ENCODE measurements at regions not wholly inside any gene's neighbourhood (a gene's known extent, or its start where the extent isn't known, plus 50 kb on each side); places are given as distances from the start of the nearest gene placed in this dataset.
"Not testable (repeated sequence)": the region's sequence is repeated elsewhere in the genome, so short reads cannot be mapped to it uniquely, and the experiment has no call there.

DNA sequence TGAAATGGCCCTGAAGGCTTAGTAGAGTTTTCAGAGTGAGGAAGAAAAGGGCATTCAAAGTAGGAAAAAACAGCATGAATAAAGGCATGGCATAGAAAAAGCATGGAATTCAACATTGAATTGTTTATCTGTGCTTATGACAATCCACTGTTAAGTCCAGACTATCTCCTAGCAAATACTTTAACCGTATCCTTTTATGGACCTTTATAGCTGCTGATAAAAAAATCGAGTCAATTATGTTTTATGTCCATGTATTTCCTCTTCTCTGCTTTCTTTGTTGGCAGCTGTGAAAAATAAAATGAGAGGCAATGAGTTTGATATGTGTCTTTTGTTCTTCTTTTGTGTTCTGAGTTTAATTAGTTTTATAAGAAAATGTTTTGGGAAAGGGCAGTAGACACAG lies 70.4 kb downstream of the TDRD15 start:
- in situ Hi-C loops (cut with HindIII; ENCODE audit: low pct_unique_long_range_greater_than_20kb, low sequenced_read_pairs) = no loop called here
- no peak for DNase-seq (ENCODE audit: low read depth)

- in situ Hi-C loops (cut with HindIII; ENCODE audit: low pct_unique_long_range_greater_than_20kb, low sequenced_read_pairs) = no loop called here
- DNase-seq (ENCODE audit: low read depth) = no peak
These were observed 71.1 kb downstream of the TDRD15 start for GRCh38 chr2:21194858-21195271.

GRCh38 chr2:21195326-21195725 lies 71.6 kb downstream of the TDRD15 start:
- in situ Hi-C loops (cut with HindIII; ENCODE audit: low pct_unique_long_range_greater_than_20kb, low sequenced_read_pairs) = no loop called here
- DNase-seq (ENCODE audit: low read depth) = no peak

- DNase-seq (ENCODE audit: low read depth) = no peak
- in situ Hi-C loops (cut with HindIII; ENCODE audit: low pct_unique_long_range_greater_than_20kb, low sequenced_read_pairs) = no loop called here
These were observed 74.9 kb downstream of the TDRD15 start for GRCh38 chr2:21198637-21199036.

DNA sequence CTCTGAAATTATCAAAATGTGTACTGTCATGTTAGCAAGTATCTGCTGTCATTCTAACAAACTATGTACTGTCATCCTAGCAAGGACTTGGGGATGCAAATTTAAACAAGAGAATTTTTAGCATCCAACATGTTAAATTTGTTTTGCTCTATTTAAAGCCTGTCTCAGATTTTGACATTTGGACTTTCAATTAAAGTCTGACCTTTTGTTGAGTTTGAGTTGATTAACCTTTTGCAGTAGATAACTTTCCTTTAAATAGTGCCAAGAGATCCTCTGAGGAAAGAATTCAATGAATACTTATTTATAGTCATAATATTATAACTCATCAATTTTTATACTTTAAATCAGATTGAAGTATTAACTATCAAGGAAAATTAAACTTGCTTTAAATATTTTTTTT lies 80.2 kb downstream of the TDRD15 start:
- in situ Hi-C loops (cut with HindIII; ENCODE audit: low pct_unique_long_range_greater_than_20kb, low sequenced_read_pairs) = no loop called here
- DNase-seq (ENCODE audit: low read depth) = no peak

GRCh38 chr2:21214085-21214484 lies 90.3 kb downstream of the TDRD15 start:
- in situ Hi-C loops (cut with HindIII; ENCODE audit: low pct_unique_long_range_greater_than_20kb, low sequenced_read_pairs) = not testable (repeated sequence)

GRCh38 chr2:21217442-21217841 lies 93.7 kb downstream of the TDRD15 start:
- DNase-seq (ENCODE audit: low read depth) = no peak
- in situ Hi-C loops (cut with HindIII; ENCODE audit: low pct_unique_long_range_greater_than_20kb, low sequenced_read_pairs) = no loop called here

More at GRCh38 chr2:21214085-21214484, 90.3 kb downstream of the TDRD15 start:
- not testable (repeated sequence) for DNase-seq (ENCODE audit: low read depth)

DNA sequence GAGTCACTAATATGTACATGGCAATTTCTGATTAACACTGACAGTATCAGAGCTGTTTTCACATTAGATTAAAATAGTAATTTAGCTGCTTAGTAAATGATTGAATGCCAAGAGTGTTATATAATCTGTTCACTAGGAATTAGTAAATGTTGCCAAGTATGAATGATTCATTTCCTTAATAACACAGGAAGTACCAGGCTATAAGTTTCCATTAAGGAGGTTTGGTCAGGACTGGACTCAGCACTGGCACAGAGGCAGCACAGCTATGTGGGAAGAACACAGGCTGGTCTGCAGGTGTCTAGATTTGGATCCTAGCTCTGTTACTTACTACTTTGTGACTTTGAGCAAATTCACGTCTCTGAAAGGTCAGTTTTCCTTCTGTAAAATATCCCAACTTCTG lies 97.2 kb downstream of the TDRD15 start:
- in situ Hi-C loops (cut with HindIII; ENCODE audit: low pct_unique_long_range_greater_than_20kb, low sequenced_read_pairs) = no loop called here
- DNase-seq (ENCODE audit: low read depth) = no peak

DNA sequence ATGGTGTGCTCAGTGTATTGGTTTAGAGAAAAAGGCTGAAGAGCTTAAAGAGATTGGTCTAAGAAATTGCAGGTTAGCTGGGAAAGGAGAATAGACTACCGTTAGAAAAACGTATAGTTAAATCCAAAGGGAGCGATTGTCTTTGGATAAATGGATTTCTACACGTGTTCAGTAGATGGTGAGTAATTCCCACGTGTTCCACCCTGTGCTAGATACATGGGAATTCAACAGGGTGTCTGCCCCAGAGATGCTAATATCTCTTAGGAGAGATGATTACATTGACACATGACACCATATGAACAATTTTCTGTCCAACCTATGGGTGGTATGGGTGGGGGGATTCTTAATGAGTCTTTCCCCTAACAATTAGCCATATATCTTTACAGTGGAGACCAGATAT lies 99.8 kb downstream of the TDRD15 start:
- in situ Hi-C loops (cut with HindIII; ENCODE audit: low pct_unique_long_range_greater_than_20kb, low sequenced_read_pairs) = no loop called here
- DNase-seq (ENCODE audit: low read depth) = no peak

DNA sequence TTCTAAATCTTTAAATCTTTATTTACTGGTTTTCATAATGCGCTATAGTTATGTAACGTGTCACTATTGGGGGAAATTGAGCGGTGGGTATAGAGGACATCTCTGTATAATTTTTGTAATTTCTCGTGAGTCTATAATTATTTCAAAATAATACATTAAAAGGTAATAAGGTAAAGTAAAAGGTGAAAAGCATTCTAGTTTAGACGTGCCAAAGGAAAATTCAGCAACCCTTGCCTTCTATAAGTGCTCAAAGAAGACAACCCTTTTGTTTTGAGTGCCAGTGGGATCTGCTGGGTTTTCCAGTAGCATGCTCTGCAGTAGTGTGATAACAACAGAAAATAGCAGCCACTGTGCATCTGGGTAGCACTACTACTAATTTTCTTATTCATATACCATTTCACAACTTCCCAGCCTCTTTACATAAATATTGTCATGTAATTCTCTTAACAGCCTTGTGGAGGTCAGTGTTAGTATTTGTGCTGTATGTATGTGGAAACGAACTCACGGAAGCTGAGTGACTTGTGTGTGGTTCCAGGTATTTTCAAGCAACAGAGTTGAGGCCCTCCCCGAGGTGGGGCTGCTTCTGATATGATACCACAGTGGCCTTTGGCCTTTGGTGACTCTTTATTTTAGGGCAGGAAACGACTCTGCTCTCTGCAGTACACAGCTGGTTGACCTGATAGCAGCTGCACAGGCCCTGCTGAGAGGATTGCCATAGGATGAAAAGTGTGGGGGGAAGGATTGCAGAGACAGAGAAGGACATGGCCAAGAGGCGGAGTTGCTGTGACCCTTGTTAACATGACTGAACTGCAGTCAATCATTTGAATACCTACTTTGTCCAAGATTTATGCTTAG lies 104.5 kb downstream of the TDRD15 start:
- in situ Hi-C loops (cut with HindIII; ENCODE audit: low pct_unique_long_range_greater_than_20kb, low sequenced_read_pairs) = no loop called here

GRCh38 chr2:21229302-21229701 lies 105.5 kb downstream of the TDRD15 start:
- in situ Hi-C loops (cut with HindIII; ENCODE audit: low pct_unique_long_range_greater_than_20kb, low sequenced_read_pairs) = no loop called here
- no peak for DNase-seq (ENCODE audit: low read depth)

More for the DNA sequence above, 104.5 kb downstream of the TDRD15 start:
- no peak for DNase-seq (ENCODE audit: low read depth)

DNA sequence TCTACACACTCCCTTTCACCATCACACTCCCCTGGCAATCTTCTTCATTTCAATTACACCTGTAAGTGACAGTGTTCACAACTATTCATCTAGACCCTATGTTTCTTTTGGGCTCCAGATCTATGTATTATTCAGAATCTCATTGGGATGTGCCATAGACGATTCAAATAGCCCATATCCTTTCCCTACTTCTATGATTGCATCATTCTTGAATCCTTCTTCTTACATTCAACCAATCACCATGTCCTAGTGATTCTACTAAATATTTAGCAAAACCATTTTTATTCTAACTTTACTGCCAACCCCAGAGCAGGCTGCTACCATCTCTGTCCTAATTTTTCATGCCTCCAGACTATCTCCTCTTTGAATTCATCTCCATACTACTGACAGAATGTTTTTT lies 106.4 kb downstream of the TDRD15 start:
- in situ Hi-C loops (cut with HindIII; ENCODE audit: low pct_unique_long_range_greater_than_20kb, low sequenced_read_pairs) = no loop called here
- no peak for DNase-seq (ENCODE audit: low read depth)

DNA sequence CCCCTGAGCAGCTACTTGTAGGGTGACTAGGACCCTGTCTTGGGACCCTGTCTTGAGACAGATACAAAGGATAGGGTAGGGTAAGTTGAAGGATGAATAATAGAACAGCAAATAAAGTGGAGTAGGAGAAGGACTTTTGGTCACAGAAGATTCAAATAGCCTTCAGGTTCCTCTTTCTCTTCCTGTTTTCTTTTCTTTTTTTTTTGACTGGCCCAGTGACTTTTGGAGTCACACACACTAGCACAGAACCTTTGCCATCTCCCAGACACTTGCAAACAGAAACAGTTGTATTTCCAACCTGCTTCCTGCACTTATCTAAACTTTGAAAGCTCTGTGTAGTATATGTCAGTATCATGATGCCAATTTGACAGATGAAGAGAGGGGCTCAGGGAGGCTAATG lies 108.2 kb downstream of the TDRD15 start:
- in situ Hi-C loops (cut with HindIII; ENCODE audit: low pct_unique_long_range_greater_than_20kb, low sequenced_read_pairs) = no loop called here
- no peak for DNase-seq (ENCODE audit: low read depth)

- in situ Hi-C loops (cut with HindIII; ENCODE audit: low pct_unique_long_range_greater_than_20kb, low sequenced_read_pairs) = no loop called here
These were observed 109.4 kb downstream of the TDRD15 start for GRCh38 chr2:21233194-21233593.

GRCh38 chr2:21234001-21234400 lies 110.2 kb downstream of the TDRD15 start:
- no peak for DNase-seq (ENCODE audit: low read depth)
- in situ Hi-C loops (cut with HindIII; ENCODE audit: low pct_unique_long_range_greater_than_20kb, low sequenced_read_pairs) = no loop called here

More at GRCh38 chr2:21233194-21233593, 109.4 kb downstream of the TDRD15 start:
- DNase-seq (ENCODE audit: low read depth) = no peak

DNA sequence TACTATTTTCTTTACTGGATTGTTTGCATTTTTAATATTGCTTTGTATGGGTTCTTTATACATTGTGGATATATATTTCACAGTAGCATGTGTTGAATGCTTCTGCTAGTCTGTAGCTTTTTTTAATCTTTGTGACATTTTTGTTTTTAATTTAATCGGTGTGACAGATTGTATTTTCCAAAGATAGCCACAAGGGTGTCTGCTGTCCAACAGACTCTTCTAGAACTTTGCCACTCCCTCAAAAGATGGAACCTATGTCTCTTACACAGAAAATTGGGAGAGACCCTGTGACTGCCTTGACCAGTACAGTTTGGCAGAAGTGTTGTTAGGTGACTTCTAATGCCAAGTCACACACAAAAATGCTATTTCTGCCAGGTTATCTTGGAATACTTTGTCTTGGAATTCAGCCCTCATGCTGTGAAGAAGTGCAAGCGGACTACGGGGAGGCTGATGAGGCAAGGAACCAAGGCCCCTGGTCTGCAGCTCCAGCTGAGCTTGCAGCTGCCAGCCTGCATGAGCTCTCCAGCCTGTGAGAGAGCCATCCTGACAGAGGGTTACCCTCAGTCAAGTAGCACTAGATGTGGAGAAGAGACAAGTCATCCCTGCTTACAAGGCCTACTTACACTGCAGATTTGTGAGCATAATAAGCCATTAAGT lies 110.8 kb downstream of the TDRD15 start:
- no peak for DNase-seq (ENCODE audit: low read depth)
- in situ Hi-C loops (cut with HindIII; ENCODE audit: low pct_unique_long_range_greater_than_20kb, low sequenced_read_pairs) = no loop called here

- DNase-seq (ENCODE audit: low read depth); in situ Hi-C loops (cut with HindIII; ENCODE audit: low pct_unique_long_range_greater_than_20kb, low sequenced_read_pairs): not testable (repeated sequence)
These were observed 116.0 kb downstream of the TDRD15 start for GRCh38 chr2:21239749-21240148.

GRCh38 chr2:21244161-21244560 lies 120.4 kb downstream of the TDRD15 start:
- DNase-seq (ENCODE audit: low read depth) = no peak
- in situ Hi-C loops (cut with HindIII; ENCODE audit: low pct_unique_long_range_greater_than_20kb, low sequenced_read_pairs) = no loop called here

GRCh38 chr2:21245565-21245964 lies 121.8 kb downstream of the TDRD15 start:
- no peak for DNase-seq (ENCODE audit: low read depth)
- in situ Hi-C loops (cut with HindIII; ENCODE audit: low pct_unique_long_range_greater_than_20kb, low sequenced_read_pairs) = no loop called here

- DNase-seq (ENCODE audit: low read depth) = no peak
- in situ Hi-C loops (cut with HindIII; ENCODE audit: low pct_unique_long_range_greater_than_20kb, low sequenced_read_pairs) = no loop called here
These were observed 125.6 kb downstream of the TDRD15 start for GRCh38 chr2:21249367-21249766.
